ENCODE measurements at regions not wholly inside any gene's neighbourhood (a gene's known extent, or its start where the extent isn't known, plus 50 kb on each side); places are given as distances from the start of the nearest gene placed in this dataset.

DNA sequence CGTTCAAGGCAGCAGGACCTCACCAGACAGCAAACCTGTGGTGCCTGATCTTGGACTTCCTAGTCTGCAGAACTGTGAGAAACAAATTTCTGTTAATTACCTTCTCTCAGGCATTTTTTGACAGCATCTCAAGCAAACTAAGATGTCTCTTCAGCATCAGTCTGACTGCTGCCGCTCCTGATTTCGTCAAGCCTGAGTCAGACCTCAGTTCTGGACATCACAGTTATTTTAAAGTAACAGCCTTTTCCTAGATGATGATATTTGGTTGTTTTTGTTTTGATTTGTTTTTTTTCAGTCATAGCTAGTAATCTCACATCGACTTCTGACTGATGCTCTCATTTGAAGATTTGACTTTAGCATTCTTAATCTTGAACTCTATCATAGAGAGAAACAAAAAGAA is 71.9 kb downstream of the BLID start:
- TF ChIP-seq, protein P1, sequence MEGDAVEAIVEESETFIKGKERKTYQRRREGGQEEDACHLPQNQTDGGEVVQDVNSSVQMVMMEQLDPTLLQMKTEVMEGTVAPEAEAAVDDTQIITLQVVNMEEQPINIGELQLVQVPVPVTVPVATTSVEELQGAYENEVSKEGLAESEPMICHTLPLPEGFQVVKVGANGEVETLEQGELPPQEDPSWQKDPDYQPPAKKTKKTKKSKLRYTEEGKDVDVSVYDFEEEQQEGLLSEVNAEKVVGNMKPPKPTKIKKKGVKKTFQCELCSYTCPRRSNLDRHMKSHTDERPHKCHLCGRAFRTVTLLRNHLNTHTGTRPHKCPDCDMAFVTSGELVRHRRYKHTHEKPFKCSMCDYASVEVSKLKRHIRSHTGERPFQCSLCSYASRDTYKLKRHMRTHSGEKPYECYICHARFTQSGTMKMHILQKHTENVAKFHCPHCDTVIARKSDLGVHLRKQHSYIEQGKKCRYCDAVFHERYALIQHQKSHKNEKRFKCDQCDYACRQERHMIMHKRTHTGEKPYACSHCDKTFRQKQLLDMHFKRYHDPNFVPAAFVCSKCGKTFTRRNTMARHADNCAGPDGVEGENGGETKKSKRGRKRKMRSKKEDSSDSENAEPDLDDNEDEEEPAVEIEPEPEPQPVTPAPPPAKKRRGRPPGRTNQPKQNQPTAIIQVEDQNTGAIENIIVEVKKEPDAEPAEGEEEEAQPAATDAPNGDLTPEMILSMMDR (IDR thresholded peaks at IDR 0.05), result no peak
- TF ChIP-seq POLR2AphosphoS5 (IDR thresholded peaks at IDR 0.05; ENCODE audit: low read depth, low read length), result no peak
- TF ChIP-seq TCF7L2 (IDR thresholded peaks at IDR 0.05; ENCODE audit: low read depth, low read length), result no peak

Measured in Panc1 (cell line).